ENCODE measurements at regions not wholly inside any gene's neighbourhood (a gene's known extent, or its start where the extent isn't known, plus 50 kb on each side); places are given as distances from the start of the nearest gene placed in this dataset.

DNA sequence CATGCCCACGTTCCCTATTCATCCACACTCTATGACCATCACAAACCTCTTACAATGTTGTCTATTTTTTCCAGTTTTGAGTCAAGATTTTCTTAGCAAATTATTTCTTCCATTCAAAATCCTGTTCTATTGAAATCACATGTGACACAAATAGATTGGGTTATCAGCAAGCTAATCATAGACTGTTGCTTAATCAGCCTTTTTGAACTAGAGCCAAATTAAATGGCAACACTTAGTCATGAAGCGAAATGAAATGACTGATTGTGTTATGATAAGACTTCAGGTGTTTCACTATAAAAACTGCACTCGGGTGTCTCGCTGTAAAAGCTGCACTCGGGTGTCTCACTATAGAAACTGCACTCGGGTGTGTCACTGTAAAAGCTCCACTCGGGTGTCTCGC is 890.0 kb upstream of the FRG1 start:
- TF ChIP-seq, protein P1, sequence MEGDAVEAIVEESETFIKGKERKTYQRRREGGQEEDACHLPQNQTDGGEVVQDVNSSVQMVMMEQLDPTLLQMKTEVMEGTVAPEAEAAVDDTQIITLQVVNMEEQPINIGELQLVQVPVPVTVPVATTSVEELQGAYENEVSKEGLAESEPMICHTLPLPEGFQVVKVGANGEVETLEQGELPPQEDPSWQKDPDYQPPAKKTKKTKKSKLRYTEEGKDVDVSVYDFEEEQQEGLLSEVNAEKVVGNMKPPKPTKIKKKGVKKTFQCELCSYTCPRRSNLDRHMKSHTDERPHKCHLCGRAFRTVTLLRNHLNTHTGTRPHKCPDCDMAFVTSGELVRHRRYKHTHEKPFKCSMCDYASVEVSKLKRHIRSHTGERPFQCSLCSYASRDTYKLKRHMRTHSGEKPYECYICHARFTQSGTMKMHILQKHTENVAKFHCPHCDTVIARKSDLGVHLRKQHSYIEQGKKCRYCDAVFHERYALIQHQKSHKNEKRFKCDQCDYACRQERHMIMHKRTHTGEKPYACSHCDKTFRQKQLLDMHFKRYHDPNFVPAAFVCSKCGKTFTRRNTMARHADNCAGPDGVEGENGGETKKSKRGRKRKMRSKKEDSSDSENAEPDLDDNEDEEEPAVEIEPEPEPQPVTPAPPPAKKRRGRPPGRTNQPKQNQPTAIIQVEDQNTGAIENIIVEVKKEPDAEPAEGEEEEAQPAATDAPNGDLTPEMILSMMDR (IDR thresholded peaks at IDR 0.05 in 8 of 11, conservative IDR thresholded peaks at IDR 0.05 in 3 of 11), result no peak
- no peak for TF ChIP-seq POLR2A (IDR thresholded peaks at IDR 0.05)

Measured in spleen (tissue), 7 donors.